Neural cell (in vitro differentiated cells): ENCODE measurements at regions not wholly inside any gene's neighbourhood (a gene's known extent, or its start where the extent isn't known, plus 50 kb on each side); places are given as distances from the start of the nearest gene placed in this dataset.

Experiments
- H2AFZ ChIP-seq: fragments of 200-600, 300-800 bp; sonication (generic), shearing (Covaris generic); 2 replicates; pipeline ENCODE4 v1.6.0; 2014; ENCODE audit warnings: low read depth, mild to moderate bottlenecking, antibody characterized with exemption, low read length, moderate library complexity
- H3F3A ChIP-seq: fragments of 200-600 bp; shearing (Covaris generic); 2 replicates; pipeline ENCODE4 v1.6.1; 2016; ENCODE audit warnings: mild to moderate bottlenecking, moderate library complexity, mixed read lengths, antibody characterized with exemption, low read length; ENCODE audit not compliant: insufficient read depth, poor library complexity, severe bottlenecking
- H3K27ac ChIP-seq: fragments of 200-600, 300-800 bp; sonication (generic), shearing (Covaris generic); 2 replicates; pipeline ENCODE4 v1.5.1; 2014; ENCODE audit warnings: mild to moderate bottlenecking, low read length, moderate library complexity
- H3K27me3 ChIP-seq: fragments of 300-800, 200-600 bp; sonication (generic), shearing (Covaris generic); 2 replicates; pipeline ENCODE4 v1.6.0; 2014; ENCODE audit warnings: mild to moderate bottlenecking, low read depth, low read length, moderate library complexity; ENCODE audit not compliant: insufficient read depth
- H3K36me3 ChIP-seq: fragments of 300-800, 200-600 bp; sonication (generic), shearing (Covaris generic); 2 replicates; pipeline ENCODE4 v1.5.1; 2014; ENCODE audit warnings: mild to moderate bottlenecking, antibody characterized with exemption, low read length, moderate library complexity; ENCODE audit not compliant: insufficient read depth
- H3K4me2 ChIP-seq: fragments of 300-800, 200-600 bp; sonication (generic), shearing (Covaris generic); 2 replicates; pipeline ENCODE4 v1.6.0; 2014; ENCODE audit warnings: mild to moderate bottlenecking, low read length
- H3K4me3 ChIP-seq: fragments of 300-800, 200-600 bp; sonication (generic), shearing (Covaris generic); 2 replicates; pipeline ENCODE4 v1.5.1; 2014; ENCODE audit warnings: mild to moderate bottlenecking, low read length, moderate library complexity
- H3K79me2 ChIP-seq: fragments of 200-600 bp; shearing (Covaris generic); replicated peaks from 2 replicates; pipeline ENCODE4 v1.6.0; 2014; ENCODE audit warnings: mild to moderate bottlenecking, low read length, moderate library complexity; ENCODE audit not compliant: insufficient read depth
- H3K9ac ChIP-seq: fragments of 300-800, 200-600 bp; sonication (generic), shearing (Covaris generic); 2 replicates; pipeline ENCODE4 v1.6.1; 2016; ENCODE audit warnings: mild to moderate bottlenecking, low read length, mixed read lengths
- H3K9me2 ChIP-seq: fragments of 200-600 bp; shearing (Covaris generic); 2 replicates; pipeline ENCODE4 v1.6.1; 2016; ENCODE audit warnings: mild to moderate bottlenecking, low read length, mixed read lengths; ENCODE audit not compliant: insufficient read depth
- H3K9me3 ChIP-seq: fragments of 200-600, 300-800 bp; sonication (generic), shearing (Covaris generic); 2 replicates; pipeline ENCODE4 v1.6.1; 2016; ENCODE audit warnings: mild to moderate bottlenecking, mixed run types, low read length, moderate library complexity, mixed read lengths
- H4K20me1 ChIP-seq: fragments of 200-600 bp; shearing (Covaris generic); 2 replicates; pipeline ENCODE4 v1.6.1; 2016; ENCODE audit warnings: mild to moderate bottlenecking, mixed run types; ENCODE audit not compliant: insufficient read depth
- CTCF ChIP-seq: fragments of 450-650 bp; IDR thresholded peaks from 2 replicates; pipeline ENCODE4 v1.5.1; 2014; ENCODE audit warnings: antibody characterized with exemption, mild to moderate bottlenecking, moderate library complexity; ENCODE audit not compliant: poor library complexity, severe bottlenecking
- EP300 ChIP-seq: fragments of 450-650 bp; conservative IDR thresholded peaks from 2 replicates; pipeline ENCODE4 v1.6.1; 2014; ENCODE audit warnings: antibody characterized with exemption, mild to moderate bottlenecking, moderate library complexity; ENCODE audit not compliant: poor library complexity, severe bottlenecking
- EZH2 ChIP-seq: fragments of 200-600, 300-800 bp; shearing (Covaris generic), sonication (generic); IDR thresholded peaks from 2 replicates; pipeline ENCODE4 v1.6.1; 2014; ENCODE audit warnings: antibody characterized with exemption, low read length, borderline replicate concordance, mild to moderate bottlenecking; ENCODE audit not compliant: insufficient read depth, poor library complexity, severe bottlenecking
- MXI1 ChIP-seq: fragments of 450-650 bp; conservative IDR thresholded peaks from 2 replicates; pipeline ENCODE4 v1.6.1; 2014; ENCODE audit warnings: antibody characterized with exemption, mild to moderate bottlenecking; ENCODE audit not compliant: poor library complexity, severe bottlenecking
- POLR2AphosphoS5 ChIP-seq: IDR thresholded peaks from 2 replicates; pipeline ENCODE4 v1.6.1; 2012
- RAD21 ChIP-seq: fragments of 450-650 bp; conservative IDR thresholded peaks from 2 replicates; pipeline ENCODE4 v1.6.1; 2014; ENCODE audit warnings: antibody characterized with exemption, mild to moderate bottlenecking, moderate library complexity
- REST ChIP-seq: IDR thresholded peaks from 2 replicates; pipeline ENCODE4 v1.6.1; 2012; ENCODE audit warnings: borderline replicate concordance
- SMC3 ChIP-seq: fragments of 450-650 bp; conservative IDR thresholded peaks from 2 replicates; pipeline ENCODE4 v1.6.1; 2014; ENCODE audit warnings: antibody characterized with exemption, mild to moderate bottlenecking, moderate library complexity; ENCODE audit not compliant: poor library complexity
- TAF1 ChIP-seq: IDR thresholded peaks from 2 replicates; pipeline ENCODE4 v1.6.1; 2012; ENCODE audit warnings: low read depth

GRCh38 chr6:166705069-166705468 lies 78.0 kb upstream of the RPS6KA2 start:
- H3K27me3 ChIP-seq = no peaks in the 10 kb centered on the region
- H3F3A ChIP-seq = no peaks in the 10 kb centered on the region
- H3K9me3 ChIP-seq = no peaks in the 10 kb centered on the region
- no peaks in the 10 kb centered on the region for H3K9me2 ChIP-seq
- no peaks in the 10 kb centered on the region for H4K20me1 ChIP-seq
- no peak overlapping the region for H3K27ac ChIP-seq
- TF ChIP-seq EZH2 = no peak
- no peak for TF ChIP-seq CTCF
- no peak for TF ChIP-seq RAD21
- no peak for TF ChIP-seq SMC3
- no peak for TF ChIP-seq MXI1
- H3K4me3 ChIP-seq = no peak overlapping the region
- no peaks in the 10 kb centered on the region for H3K79me2 ChIP-seq
- H3K4me2 ChIP-seq = no peak overlapping the region
- no peak overlapping the region for H2AFZ ChIP-seq
- H3K9ac ChIP-seq = no peak overlapping the region
- no peaks in the 10 kb centered on the region for H3K36me3 ChIP-seq

- peak overlapping the region; percentile 6 for H3K4me2 ChIP-seq
- no peaks in the 10 kb centered on the region for H4K20me1 ChIP-seq
- no peaks in the 10 kb centered on the region for H3F3A ChIP-seq
- H3K9me3 ChIP-seq = no peaks in the 10 kb centered on the region
- H3K27ac ChIP-seq = peak overlapping the region; percentile 71
- TF ChIP-seq SMC3 (no peak), MXI1 (no peak), POLR2AphosphoS5 (no peak), TAF1 (no peak), CTCF (no peak), EZH2 (no peak), EP300 (no peak), REST (no peak), RAD21 (no peak)
- no peaks in the 10 kb centered on the region for H3K9me2 ChIP-seq
- H3K27me3 ChIP-seq = no peaks in the 10 kb centered on the region
- H3K4me3 ChIP-seq = no peak overlapping the region
- no peak overlapping the region for H3K9ac ChIP-seq
- no peaks in the 10 kb centered on the region for H3K36me3 ChIP-seq
- no peak overlapping the region for H2AFZ ChIP-seq
- no peaks in the 10 kb centered on the region for H3K79me2 ChIP-seq
Observed at GRCh38 chr6:166704171-166704570, 77.1 kb upstream of the RPS6KA2 start.
